B cell (primary cell): ENCODE measurements at regions not wholly inside any gene's neighbourhood (a gene's known extent, or its start where the extent isn't known, plus 50 kb on each side); places are given as distances from the start of the nearest gene placed in this dataset.
"Not testable (repeated sequence)": the region's sequence is repeated elsewhere in the genome, so short reads cannot be mapped to it uniquely, and the experiment has no call there.

Source experiments
- ATAC-seq: fragments of 200-7000 bp; cut with Tn5 transposase; one replicate; pipeline ENCODE4 v1.10.0; 2021; ENCODE audit warnings: low read depth, mild to moderate bottlenecking, moderate number of reproducible peaks, moderate library complexity
- CTCF ChIA-PET: fragments of 350-600 bp; sonication (Branson Sonifier 250); formaldehyde crosslinking; loops from one replicate; lab custom pipeline; 2021; ENCODE audit warnings: antibody characterized with exemption, inconsistent platforms; lab: Charles Lee
- POLR2A ChIA-PET: fragments of 350-600 bp; sonication (Branson Sonifier 250); formaldehyde crosslinking; loops from one replicate; lab custom pipeline; 2021; ENCODE audit warnings: antibody characterized with exemption; lab: Charles Lee
- DNase-seq: peaks from one replicate; pipeline ENCODE4 v3.0.0; 2013
- H2AFZ ChIP-seq: 2 replicates; pipeline ENCODE4 v1.6.1; 2012; ENCODE audit warnings: mild to moderate bottlenecking, low read depth, low read length; ENCODE audit not compliant: insufficient read depth, poor library complexity, severe bottlenecking
- H3K27ac ChIP-seq, 2 donors: 1 replicate in 1 of 2; 2 replicates in 1 of 2; pipeline ENCODE4 v1.5.1; 2012 to 2013; ENCODE audit warnings: low read length in 2 of 2, mild to moderate bottlenecking in 2 of 2, moderate library complexity in 1 of 2
- H3K27me3 ChIP-seq, 4 experiments: fragments of 200-600 bp in 1 of 4; sonication (generic) in 1 of 4; replicated peaks in 1 of 4; 1 replicate in 2 of 4; 2 replicates in 2 of 4; pipeline versions ENCODE4 v1.6.1 to v1.7.0; 2013 to 2016; ENCODE audit warnings: low read length in 3 of 4, mild to moderate bottlenecking in 2 of 4, mixed read lengths in 1 of 4, moderate library complexity in 1 of 4; ENCODE audit not compliant: insufficient read depth in 4 of 4, control insufficient read depth in 3 of 4; ENCODE audit errors: control extremely low read depth in 1 of 4
- H3K36me3 ChIP-seq, 2 experiments: replicated peaks in 1 of 2; 1 replicate in 1 of 2; 2 replicates in 1 of 2; pipeline versions ENCODE4 v1.6.1 to v1.7.1; 2013; ENCODE audit warnings: low read length in 1 of 2; ENCODE audit not compliant: insufficient read depth in 2 of 2, control insufficient read depth in 1 of 2; ENCODE audit errors: control extremely low read depth in 1 of 2, extremely low read depth in 1 of 2
- H3K4me1 ChIP-seq, 2 donors: fragments of 200-600 bp in 1 of 2; sonication (generic) in 1 of 2; 1 replicate in 1 of 2; 2 replicates in 1 of 2; pipeline versions ENCODE4 v1.5.1 to v1.6.1; 2013 to 2017; ENCODE audit warnings: low read length in 2 of 2; ENCODE audit not compliant: control insufficient read depth in 2 of 2, insufficient read depth in 2 of 2
- H3K4me2 ChIP-seq: replicated peaks from 2 replicates; pipeline ENCODE3; 2012; ENCODE audit warnings: mild to moderate bottlenecking, low read depth, low read length; ENCODE audit not compliant: poor library complexity, severe bottlenecking
- H3K4me3 ChIP-seq, 5 experiments: fragments of 200-600 bp in 1 of 5; sonication (generic) in 1 of 5; 1 replicate in 3 of 5; 2 replicates in 2 of 5; pipeline versions ENCODE4 v1.5.1 to v1.7.0; 2011 to 2016; ENCODE audit warnings: low read length in 4 of 5, mild to moderate bottlenecking in 4 of 5, low read depth in 2 of 5, control low read depth in 1 of 5, moderate library complexity in 1 of 5; ENCODE audit not compliant: insufficient read depth in 1 of 5; ENCODE audit errors: control extremely low read depth in 1 of 5, extremely low read depth in 1 of 5
- H3K79me2 ChIP-seq: fragments of 200-600 bp; sonication (generic); one replicate; pipeline ENCODE4 v1.6.0; 2016; ENCODE audit warnings: low read length; ENCODE audit not compliant: control insufficient read depth, insufficient read depth
- H3K9ac ChIP-seq: fragments of 200-600 bp; sonication (generic); 2 replicates; pipeline ENCODE4 v1.6.1; 2017; ENCODE audit warnings: mild to moderate bottlenecking, low read length, moderate library complexity
- H3K9me3 ChIP-seq, 3 donors: one replicate each; pipeline versions ENCODE4 v1.6.1 to v1.7.1; 2013; ENCODE audit warnings: low read length in 2 of 3; ENCODE audit not compliant: control insufficient read depth in 2 of 3, insufficient read depth in 1 of 3; ENCODE audit errors: control extremely low read depth in 1 of 3
- H4K20me1 ChIP-seq: 2 replicates; pipeline ENCODE4 v1.6.0; 2012; ENCODE audit warnings: mild to moderate bottlenecking, low read length; ENCODE audit not compliant: insufficient read depth, control insufficient read depth, poor library complexity, severe bottlenecking
- H3K27ac Mint-ChIP-seq: one replicate; pipeline ENCODE4 v1.8.0; 2021; ENCODE audit warnings: mixed read lengths
- H3K27me3 Mint-ChIP-seq: one replicate; pipeline ENCODE4 v1.8.0; 2021; ENCODE audit warnings: mixed read lengths
- H3K4me1 Mint-ChIP-seq: one replicate; pipeline ENCODE4 v1.8.0; 2021; ENCODE audit warnings: mixed read lengths
- H3K4me3 Mint-ChIP-seq: one replicate; pipeline ENCODE4 v1.8.0; 2021; ENCODE audit warnings: mixed read lengths
- H3K9me3 Mint-ChIP-seq: one replicate; pipeline ENCODE4 v1.8.0; 2022; ENCODE audit warnings: mixed read lengths; ENCODE audit not compliant: insufficient read depth
- CTCF ChIP-seq: fragments of 200-600 bp; IDR thresholded peaks from one replicate; pipeline ENCODE4 v1.8.0; 2022; ENCODE audit warnings: antibody characterized with exemption, mild to moderate bottlenecking
- EZH2 ChIP-seq: IDR thresholded peaks from 2 replicates; pipeline ENCODE4 v1.6.1; 2012; ENCODE audit warnings: borderline replicate concordance, low read depth, mild to moderate bottlenecking, moderate library complexity, low read length; ENCODE audit not compliant: insufficient read depth, poor library complexity, severe bottlenecking
- WGBS: methylation state at CpG from one replicate; pipeline ENCODE4 v1.1.5; 2013; ENCODE audit warnings: missing lambda C conversion rate; ENCODE audit not compliant: insufficient coverage; 5-methylcytosine and 5-hydroxymethylcytosine counted together
- intact Hi-C: fragments of 100-400 bp; cut with micrococcal nuclease; formaldehyde crosslinking; loops from one replicate; pipeline ENCODE4 v1.10.0; 2022

- H3K4me1 Mint-ChIP-seq = no peaks in the 10 kb centered on the region
- peaks cover 0 to 4% (median 1%) of the 10 kb centered on the region in 3 donors for H3K9me3 ChIP-seq
- ChIA-PET CTCF (no interaction called here), POLR2A (no interaction called here)
- no peak overlapping the region for H3K4me3 ChIP-seq
- H3K79me2 ChIP-seq = no peaks in the 10 kb centered on the region
- intact Hi-C loops = no loop called here
- ATAC-seq (no peak), DNase-seq (no peak)
- no peaks in the 10 kb centered on the region for H3K27me3 ChIP-seq
- no peak overlapping the region for H3K27ac ChIP-seq
- WGBS = 43% methylated on average over 1 of the region's 3 CpGs
- no peak for TF ChIP-seq EZH2
- TF ChIP-seq CTCF = no peak
- no peak overlapping the region for H3K27ac Mint-ChIP-seq
- H3K27me3 Mint-ChIP-seq = peaks cover 6% of the 10 kb centered on the region
- H2AFZ ChIP-seq = no peak overlapping the region
- H4K20me1 ChIP-seq = no peaks in the 10 kb centered on the region
- no peaks in the 10 kb centered on the region for H3K4me1 ChIP-seq
- H3K36me3 ChIP-seq = no peaks in the 10 kb centered on the region
- no peak overlapping the region for H3K4me3 Mint-ChIP-seq
- no peak overlapping the region for H3K9ac ChIP-seq
- no peak overlapping the region for H3K4me2 ChIP-seq
- peaks cover 3% of the 10 kb centered on the region for H3K9me3 Mint-ChIP-seq
Observed at GRCh38 chr16:13733561-13733960, 186.4 kb upstream of the ERCC4 start.

GRCh38 chr16:13739621-13740373 lies 180.2 kb upstream of the ERCC4 start:
- H3K4me1 ChIP-seq, H3K9me3 Mint-ChIP-seq, H3K4me3 ChIP-seq, H3K79me2 ChIP-seq, H3K4me1 Mint-ChIP-seq, H3K27ac ChIP-seq, H3K36me3 ChIP-seq, H3K4me3 Mint-ChIP-seq, H2AFZ ChIP-seq, H3K9me3 ChIP-seq, H3K27ac Mint-ChIP-seq, ATAC-seq, H4K20me1 ChIP-seq, H3K27me3 ChIP-seq, H3K4me2 ChIP-seq, H3K9ac ChIP-seq, POLR2A ChIA-PET, intact Hi-C loops, H3K27me3 Mint-ChIP-seq, DNase-seq: not testable (repeated sequence)
- CTCF ChIA-PET = interaction anchor here (1.0 kb wide), 1 partner anchor 17 kb away, joined by 3 read pairs; no protein-coding TSS in a partner anchor
- WGBS = 91% methylated on average over 10 of the region's 14 CpGs
